Stimulated activated CD4-positive, alpha-beta T cell treated with anti-CD3 and anti-CD28 coated beads, TNF-alpha, amount 100 ng/mL, for 24 hours (primary cell): ENCODE measurements at regions not wholly inside any gene's neighbourhood (a gene's known extent, or its start where the extent isn't known, plus 50 kb on each side); places are given as distances from the start of the nearest gene placed in this dataset.
"Not testable (repeated sequence)": the region's sequence is repeated elsewhere in the genome, so short reads cannot be mapped to it uniquely, and the experiment has no call there.

Experiments used
- DNase-seq, 3 experiments: peaks; one replicate each; pipeline ENCODE4 v3.0.0-alpha.2; 2020; ENCODE audit warnings: low read depth in 3 of 3

DNA sequence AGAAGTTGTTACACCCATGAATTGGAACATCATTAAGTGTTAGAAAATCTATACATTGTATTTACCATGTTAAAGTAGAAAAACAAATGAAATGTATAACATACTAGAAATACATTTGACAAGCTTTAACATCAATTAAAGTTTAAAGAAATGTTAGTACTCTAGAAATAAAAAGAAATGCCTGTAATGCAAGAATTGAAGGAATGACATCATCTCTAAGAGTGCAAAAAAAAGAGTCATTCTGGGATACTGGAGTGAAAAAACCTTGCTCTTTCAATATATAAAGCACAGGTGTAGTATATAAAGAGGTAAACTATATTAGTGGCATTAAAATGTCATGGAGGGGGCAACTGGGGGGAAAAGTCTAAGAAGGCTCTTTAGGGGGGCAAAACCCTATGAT lies 210.8 kb upstream of the PLD5 start:
- no peak for DNase-seq

DNA sequence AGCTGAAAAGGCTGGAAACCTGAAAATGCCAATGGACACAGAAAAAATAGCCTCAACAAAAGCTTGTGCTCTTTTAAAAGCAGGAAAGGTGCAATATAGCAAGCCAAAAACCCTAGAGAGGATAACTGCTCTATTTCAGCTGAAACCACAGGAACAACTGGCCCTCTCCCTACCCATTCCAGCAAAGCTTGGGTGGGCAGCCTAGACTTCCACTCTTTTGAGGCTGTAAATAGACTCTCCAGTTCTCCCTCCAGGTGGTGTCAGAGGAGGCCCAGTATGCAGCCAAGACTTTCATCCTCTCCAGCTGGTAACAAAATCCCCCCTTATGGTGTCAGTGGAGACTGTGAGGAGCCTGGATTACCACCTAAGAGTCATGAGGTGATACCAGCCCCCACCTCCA lies 206.9 kb upstream of the PLD5 start:
- DNase-seq, result no peak

DNA sequence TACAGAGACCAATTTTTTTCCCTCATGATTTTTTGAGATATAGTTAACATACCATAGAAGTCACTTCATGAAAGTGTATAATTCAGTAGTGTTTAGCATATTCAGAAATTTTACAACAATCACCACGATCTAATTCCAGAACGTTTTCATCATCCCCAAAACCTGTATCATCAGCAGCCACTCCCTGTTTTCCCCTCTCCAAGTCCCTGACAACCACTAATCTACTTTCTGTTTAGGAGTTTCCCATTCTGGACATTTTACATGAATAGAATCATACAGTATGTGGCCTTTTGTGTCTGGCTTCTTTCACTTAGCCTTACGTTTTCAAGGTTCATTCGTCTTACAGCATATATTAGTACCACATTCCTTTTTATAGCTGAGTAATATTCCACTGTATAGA lies 204.2 kb upstream of the PLD5 start:
- no peak for DNase-seq

GRCh38 chr1:242723044-242723716 lies 198.7 kb upstream of the PLD5 start:
- DNase-seq, result no peak

DNA sequence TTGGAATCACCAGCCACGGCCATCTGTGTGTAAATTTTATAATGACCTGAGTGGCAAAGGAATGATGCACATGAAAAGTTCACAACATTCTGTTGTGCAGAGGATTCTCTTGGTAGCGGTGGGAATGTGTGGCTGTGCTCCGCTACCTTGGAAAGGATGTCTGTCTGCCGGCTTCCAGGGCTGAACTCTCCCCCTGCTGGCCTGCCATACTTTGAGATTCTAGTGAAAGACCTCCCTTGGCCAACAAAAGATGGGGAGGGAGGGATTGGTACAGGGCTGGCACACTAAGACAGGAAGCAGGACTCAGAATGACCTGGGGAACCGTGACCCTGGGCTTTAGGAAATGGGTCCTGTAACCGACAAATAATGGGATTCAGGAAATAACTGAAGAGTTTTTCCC lies 194.5 kb upstream of the PLD5 start:
- no peak for DNase-seq

DNA sequence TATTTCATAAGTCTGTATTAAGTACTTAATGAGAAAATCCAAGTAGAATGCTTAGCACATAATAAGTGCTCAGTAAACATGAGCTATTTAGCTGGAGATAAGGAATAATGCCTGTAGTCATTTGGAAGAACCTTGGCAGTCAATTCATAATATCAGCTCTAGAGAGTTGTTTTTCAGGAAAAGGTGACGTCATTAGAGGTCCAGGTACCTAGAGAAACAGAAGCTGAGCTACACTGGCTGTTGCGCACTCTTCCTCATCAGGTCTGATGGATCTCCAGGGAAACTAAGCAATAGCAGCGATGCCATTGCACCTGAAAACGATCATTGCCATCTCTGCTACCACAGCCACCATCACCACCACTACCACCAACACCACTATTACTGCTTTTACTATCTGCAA lies 187.8 kb upstream of the PLD5 start:
- DNase-seq, result no peak

- DNase-seq, result no peak
These were observed 186.3 kb upstream of the PLD5 start for GRCh38 chr1:242710847-242711246.

DNA sequence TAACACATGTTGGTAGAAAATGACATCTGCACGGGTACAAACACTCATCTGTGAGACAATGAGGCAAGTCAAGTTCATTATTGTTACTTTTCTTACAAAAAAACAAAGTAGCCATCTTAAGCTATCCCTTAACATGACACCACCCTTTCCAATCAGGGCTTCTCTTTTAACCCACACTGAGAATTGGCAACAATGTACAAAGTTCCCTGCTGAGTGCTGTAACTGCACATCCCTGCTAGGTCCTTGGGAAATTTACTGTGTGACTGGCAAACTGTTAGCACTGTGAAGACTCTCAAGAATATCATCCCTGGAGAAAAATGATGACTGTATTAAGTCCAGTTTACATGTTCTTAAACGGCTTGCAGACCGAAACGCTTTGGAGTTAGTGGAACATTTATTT lies 185.8 kb upstream of the PLD5 start:
- no peak for DNase-seq

- DNase-seq, result no peak
These were observed 179.0 kb upstream of the PLD5 start for GRCh38 chr1:242703467-242703866.

DNA sequence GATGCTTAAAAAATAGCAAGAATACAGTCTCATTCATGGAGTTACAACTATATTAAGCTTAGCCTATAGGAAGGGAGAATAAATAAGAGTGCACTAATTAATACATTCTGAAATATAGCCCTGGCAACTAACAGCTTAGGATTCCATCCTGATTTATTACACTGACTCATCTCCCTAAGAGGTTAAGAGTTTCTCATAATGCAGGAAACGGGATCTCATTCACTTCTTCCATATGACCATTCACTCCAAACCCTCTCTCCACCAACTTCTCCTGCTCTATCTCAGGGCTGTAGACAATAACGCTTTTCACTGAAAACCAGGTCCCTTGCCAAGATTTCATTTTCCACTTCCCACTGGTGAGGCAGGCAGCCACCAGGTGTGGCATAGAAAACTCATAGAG lies 168.5 kb upstream of the PLD5 start:
- DNase-seq, result no peak

DNA sequence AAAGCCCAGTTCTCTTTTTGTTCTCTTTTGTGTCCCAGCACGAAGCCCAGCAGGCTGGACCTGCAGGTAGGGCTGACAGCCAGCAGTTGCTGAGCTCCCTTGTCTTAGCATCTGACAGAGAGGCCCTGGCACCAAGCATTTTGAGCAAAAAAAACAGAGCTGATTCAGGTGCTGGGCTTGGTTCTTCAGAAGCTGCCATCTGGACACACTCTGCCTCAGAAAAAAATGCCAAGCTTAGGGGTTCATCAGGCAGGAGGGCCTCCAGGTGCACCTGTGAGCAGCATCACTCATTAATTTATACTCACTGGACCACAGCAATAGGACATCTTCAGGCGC lies 167.1 kb upstream of the PLD5 start:
- no peak for DNase-seq

DNA sequence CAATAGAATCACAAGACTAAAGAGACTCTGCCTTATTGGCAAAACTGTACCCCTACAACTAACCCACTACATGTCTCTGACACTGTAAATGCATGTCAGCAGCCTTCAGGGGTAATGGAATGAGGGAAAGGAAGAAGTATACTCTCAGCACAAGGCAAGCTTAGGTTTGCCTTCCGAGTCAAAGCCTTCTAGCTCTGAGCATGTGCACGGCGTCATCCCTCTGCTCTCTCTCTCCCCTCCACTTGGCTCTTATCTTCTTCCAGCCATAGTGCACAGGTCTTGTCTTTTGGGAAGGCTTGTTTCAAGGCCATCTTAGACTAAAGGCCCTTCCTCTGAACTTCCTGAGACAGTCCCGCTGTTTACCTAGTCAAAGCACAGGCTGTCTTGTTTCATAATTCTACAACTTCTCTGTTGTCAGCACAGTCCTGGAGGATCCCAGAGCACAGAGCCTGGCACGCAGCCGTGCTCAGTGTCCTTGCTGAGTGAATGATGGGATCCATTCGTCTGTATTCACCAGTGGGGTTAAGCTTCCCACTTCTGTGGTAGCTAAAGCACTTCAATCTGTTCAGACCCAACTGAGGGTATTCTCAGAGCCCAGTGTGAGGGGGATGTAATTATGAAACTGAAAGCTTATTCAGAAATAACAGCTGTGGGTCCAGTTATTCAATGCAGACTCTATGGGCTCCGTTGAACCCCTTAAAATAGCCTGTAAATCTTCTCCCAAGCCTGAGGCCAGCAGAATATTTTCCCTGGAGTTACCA lies 166.5 kb upstream of the PLD5 start:
- no peak for DNase-seq

DNA sequence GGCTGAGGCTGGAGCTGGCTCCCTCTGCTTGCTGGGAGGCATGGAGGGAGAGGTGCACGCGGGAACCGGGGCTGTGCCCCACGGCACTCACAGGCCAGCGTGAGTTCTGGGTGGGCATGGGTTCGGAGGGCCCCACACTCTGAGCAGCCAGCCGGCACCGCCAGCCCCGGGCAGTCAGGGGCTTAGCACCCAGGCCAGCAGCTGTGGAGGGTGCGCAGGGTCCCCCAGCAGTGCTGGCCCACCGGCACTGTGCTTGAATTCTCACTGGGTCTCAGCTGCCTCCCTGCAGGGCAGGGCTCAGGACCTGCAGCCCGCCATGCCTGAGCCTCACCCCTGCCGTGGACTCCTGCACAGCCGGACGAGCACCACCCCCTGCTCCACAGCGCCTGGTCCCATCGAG lies 164.9 kb upstream of the PLD5 start:
- no peak for DNase-seq

DNA sequence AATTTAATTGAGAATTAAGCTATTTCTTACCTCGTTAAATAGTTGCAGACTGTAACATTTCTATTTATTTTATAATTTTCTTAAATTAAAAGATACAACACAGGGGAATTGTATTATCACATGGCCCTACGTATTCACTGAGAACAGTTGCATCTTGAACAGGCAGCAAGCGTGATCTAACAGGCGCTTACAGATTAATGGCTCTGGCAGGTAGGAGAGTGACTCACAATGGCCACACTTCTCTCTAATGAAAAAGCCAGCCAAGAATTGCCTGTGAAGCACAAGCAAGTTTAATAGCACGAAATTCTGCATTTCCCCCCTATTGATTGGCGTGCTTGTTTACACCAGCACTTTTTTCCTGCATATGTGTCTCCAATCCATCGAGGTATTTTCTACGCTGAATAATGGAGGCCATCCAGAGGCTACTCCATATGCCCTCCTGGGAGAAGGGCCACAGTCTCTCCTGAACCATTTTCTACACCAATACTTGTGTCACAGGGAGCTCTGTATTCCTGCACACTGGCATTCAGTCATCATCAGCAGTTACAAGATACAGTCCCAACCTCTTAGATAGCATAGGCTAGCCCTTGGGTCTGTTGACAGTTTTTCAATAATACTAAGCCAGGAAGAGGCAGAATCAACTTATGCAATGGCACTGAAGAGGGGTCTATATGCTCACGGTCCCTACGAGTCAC lies 150.6 kb upstream of the PLD5 start:
- DNase-seq, result no peak

GRCh38 chr1:242673652-242674051 lies 149.2 kb upstream of the PLD5 start:
- no peak for DNase-seq

DNA sequence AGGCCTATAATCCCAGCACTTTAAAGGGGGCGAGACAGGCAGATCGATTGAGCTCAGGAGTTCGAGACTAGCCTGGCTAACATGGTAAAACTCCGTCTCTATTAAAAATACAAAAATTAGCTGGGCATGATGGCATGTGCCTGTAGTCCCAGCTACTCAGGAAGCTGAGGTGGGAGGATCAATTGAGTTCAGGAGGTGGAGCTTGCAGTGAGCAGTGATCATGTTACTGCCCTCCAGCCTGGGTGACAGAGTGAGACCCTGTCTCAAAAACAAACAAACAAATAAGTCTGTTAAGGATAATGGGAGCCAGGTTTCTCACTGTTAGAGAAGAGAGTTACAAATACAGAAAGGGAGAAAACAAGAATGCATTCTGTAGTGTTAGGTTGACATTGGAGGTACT lies 148.7 kb upstream of the PLD5 start:
- DNase-seq, result not testable (repeated sequence)

- DNase-seq, result no peak
These were observed 145.5 kb upstream of the PLD5 start for GRCh38 chr1:242670019-242670418.

GRCh38 chr1:242662886-242663285 lies 138.4 kb upstream of the PLD5 start:
- DNase-seq, result no peak

DNA sequence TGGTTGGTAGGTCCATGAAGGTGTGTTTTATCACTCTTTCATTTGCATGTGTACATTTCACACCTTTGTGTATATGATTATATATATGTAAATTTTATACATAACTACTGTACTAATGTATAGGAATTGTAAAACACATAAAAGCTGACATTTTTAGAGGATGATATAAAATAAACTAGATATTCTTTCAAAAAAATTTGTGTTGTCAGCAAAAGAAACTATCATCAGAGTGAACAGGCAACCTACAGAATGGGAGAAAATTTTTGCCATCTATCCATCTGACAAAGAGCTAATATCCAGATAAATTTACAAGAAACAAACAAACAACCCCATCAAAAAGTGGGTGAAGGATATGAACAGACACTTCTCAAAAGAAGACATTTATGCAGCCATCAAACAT lies 129.3 kb upstream of the PLD5 start:
- DNase-seq, result not testable (repeated sequence)

DNA sequence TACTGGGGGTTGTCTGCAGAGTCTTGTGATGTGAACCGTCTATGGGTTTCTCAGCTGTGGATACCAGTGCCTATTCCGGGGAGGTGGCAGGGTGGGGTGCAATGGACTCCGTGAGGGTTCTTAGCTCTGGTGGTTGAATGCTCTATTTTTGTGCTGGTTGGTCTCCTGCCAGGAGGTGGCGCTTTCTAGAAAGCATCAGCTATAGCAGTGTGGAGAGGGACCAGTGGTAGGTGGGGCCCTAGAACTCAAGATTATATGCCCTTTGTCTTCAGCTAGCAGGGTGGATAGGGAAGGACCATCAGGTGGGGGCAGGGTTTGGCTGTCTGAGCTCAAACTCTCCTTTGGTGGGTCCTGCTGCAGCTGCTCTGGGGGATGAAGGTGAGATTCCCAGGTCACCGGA lies 127.3 kb upstream of the PLD5 start:
- no peak for DNase-seq

DNA sequence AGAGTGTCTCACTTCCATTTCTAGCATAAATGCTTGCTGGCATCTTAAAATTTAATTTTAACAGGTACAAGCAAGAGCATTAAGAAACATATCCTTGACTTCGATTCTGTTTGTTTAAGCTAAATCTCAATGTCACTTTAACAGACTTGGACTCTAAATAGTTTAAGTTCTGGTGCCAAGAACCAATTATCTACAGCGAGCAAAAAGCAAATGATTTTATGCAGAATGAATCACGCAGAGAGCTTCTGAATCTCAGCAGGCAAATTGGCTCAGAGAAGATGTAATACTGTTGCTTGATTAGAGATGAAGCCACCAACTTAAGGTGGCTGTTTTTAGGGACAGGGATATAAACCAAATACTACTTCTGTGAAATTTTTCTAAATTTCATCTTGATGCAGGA lies 117.0 kb upstream of the PLD5 start:
- DNase-seq, result no peak

- no peak for DNase-seq
These were observed 114.6 kb upstream of the PLD5 start for GRCh38 chr1:242639104-242639503.

DNA sequence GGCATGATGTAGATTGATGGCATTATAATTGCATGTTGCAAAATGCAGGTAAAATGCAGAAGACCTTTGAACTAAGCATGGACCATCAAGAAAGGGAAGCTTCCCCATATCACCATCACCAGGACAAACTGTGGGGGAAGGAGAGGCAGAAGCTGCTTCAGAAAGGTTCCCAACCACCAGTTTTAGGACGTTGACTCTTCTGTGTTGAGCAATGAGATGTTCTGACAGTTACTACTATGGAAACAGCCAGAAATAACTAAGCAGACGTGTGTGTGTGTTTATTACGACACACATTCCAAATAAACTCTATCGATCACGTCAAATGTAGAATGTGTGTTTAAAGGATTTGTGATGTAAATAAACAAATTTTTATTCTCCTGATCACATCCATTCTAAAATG lies 110.2 kb upstream of the PLD5 start:
- no peak for DNase-seq
